Neural cell (in vitro differentiated cells): ENCODE measurements at regions not wholly inside any gene's neighbourhood (a gene's known extent, or its start where the extent isn't known, plus 50 kb on each side); places are given as distances from the start of the nearest gene placed in this dataset.

Source experiments
- EP300 ChIP-seq: fragments of 450-650 bp; conservative IDR thresholded peaks from 2 replicates; pipeline ENCODE4 v1.6.1; 2014; ENCODE audit warnings: antibody characterized with exemption, mild to moderate bottlenecking, moderate library complexity; ENCODE audit not compliant: poor library complexity, severe bottlenecking
- EZH2 ChIP-seq: fragments of 200-600, 300-800 bp; shearing (Covaris generic), sonication (generic); IDR thresholded peaks from 2 replicates; pipeline ENCODE4 v1.6.1; 2014; ENCODE audit warnings: antibody characterized with exemption, low read length, borderline replicate concordance, mild to moderate bottlenecking; ENCODE audit not compliant: insufficient read depth, poor library complexity, severe bottlenecking
- MXI1 ChIP-seq: fragments of 450-650 bp; conservative IDR thresholded peaks from 2 replicates; pipeline ENCODE4 v1.6.1; 2014; ENCODE audit warnings: antibody characterized with exemption, mild to moderate bottlenecking; ENCODE audit not compliant: poor library complexity, severe bottlenecking
- POLR2AphosphoS5 ChIP-seq: IDR thresholded peaks from 2 replicates; pipeline ENCODE4 v1.6.1; 2012
- RAD21 ChIP-seq: fragments of 450-650 bp; conservative IDR thresholded peaks from 2 replicates; pipeline ENCODE4 v1.6.1; 2014; ENCODE audit warnings: antibody characterized with exemption, mild to moderate bottlenecking, moderate library complexity
- SMC3 ChIP-seq: fragments of 450-650 bp; conservative IDR thresholded peaks from 2 replicates; pipeline ENCODE4 v1.6.1; 2014; ENCODE audit warnings: antibody characterized with exemption, mild to moderate bottlenecking, moderate library complexity; ENCODE audit not compliant: poor library complexity
- TAF1 ChIP-seq: IDR thresholded peaks from 2 replicates; pipeline ENCODE4 v1.6.1; 2012; ENCODE audit warnings: low read depth
- TF ChIP-seq, protein P1 (sequence below): fragments of 450-650 bp; IDR thresholded peaks from 2 replicates; pipeline ENCODE4 v1.5.1; 2014; ENCODE audit warnings: antibody characterized with exemption, mild to moderate bottlenecking, moderate library complexity; ENCODE audit not compliant: poor library complexity, severe bottlenecking
- TF ChIP-seq, protein P2 (sequence below): IDR thresholded peaks from 2 replicates; pipeline ENCODE4 v1.6.1; 2012; ENCODE audit warnings: borderline replicate concordance

DNA sequence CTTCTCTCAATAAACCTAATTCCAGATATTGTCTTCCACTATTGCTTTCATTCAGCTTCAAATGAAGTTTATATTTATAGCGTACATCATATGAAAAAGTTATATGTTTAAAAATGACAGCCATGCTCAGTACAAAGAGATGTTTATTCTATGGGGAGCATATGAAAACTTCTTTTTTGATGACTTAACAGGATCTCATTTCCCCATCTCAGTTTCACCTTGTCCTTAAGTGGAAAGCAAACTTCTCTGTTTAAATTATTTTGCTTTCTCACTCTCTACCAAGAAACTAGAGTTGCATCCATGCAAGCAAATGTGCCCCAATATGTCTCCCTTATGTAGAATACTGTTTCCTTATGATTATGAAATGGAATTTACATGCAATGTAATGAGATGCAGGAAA lies 799.5 kb upstream of the RGS18 start:
- TF ChIP-seq EP300 (no peak), EZH2 (no peak), RAD21 (no peak), POLR2AphosphoS5 (no peak), TAF1 (no peak), MXI1 (no peak), SMC3 (no peak)
- TF ChIP-seq, protein P1, sequence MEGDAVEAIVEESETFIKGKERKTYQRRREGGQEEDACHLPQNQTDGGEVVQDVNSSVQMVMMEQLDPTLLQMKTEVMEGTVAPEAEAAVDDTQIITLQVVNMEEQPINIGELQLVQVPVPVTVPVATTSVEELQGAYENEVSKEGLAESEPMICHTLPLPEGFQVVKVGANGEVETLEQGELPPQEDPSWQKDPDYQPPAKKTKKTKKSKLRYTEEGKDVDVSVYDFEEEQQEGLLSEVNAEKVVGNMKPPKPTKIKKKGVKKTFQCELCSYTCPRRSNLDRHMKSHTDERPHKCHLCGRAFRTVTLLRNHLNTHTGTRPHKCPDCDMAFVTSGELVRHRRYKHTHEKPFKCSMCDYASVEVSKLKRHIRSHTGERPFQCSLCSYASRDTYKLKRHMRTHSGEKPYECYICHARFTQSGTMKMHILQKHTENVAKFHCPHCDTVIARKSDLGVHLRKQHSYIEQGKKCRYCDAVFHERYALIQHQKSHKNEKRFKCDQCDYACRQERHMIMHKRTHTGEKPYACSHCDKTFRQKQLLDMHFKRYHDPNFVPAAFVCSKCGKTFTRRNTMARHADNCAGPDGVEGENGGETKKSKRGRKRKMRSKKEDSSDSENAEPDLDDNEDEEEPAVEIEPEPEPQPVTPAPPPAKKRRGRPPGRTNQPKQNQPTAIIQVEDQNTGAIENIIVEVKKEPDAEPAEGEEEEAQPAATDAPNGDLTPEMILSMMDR: no peak
- TF ChIP-seq, protein P2, sequence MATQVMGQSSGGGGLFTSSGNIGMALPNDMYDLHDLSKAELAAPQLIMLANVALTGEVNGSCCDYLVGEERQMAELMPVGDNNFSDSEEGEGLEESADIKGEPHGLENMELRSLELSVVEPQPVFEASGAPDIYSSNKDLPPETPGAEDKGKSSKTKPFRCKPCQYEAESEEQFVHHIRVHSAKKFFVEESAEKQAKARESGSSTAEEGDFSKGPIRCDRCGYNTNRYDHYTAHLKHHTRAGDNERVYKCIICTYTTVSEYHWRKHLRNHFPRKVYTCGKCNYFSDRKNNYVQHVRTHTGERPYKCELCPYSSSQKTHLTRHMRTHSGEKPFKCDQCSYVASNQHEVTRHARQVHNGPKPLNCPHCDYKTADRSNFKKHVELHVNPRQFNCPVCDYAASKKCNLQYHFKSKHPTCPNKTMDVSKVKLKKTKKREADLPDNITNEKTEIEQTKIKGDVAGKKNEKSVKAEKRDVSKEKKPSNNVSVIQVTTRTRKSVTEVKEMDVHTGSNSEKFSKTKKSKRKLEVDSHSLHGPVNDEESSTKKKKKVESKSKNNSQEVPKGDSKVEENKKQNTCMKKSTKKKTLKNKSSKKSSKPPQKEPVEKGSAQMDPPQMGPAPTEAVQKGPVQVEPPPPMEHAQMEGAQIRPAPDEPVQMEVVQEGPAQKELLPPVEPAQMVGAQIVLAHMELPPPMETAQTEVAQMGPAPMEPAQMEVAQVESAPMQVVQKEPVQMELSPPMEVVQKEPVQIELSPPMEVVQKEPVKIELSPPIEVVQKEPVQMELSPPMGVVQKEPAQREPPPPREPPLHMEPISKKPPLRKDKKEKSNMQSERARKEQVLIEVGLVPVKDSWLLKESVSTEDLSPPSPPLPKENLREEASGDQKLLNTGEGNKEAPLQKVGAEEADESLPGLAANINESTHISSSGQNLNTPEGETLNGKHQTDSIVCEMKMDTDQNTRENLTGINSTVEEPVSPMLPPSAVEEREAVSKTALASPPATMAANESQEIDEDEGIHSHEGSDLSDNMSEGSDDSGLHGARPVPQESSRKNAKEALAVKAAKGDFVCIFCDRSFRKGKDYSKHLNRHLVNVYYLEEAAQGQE: no peak
